Fibroblast of mammary gland (primary cell): ENCODE measurements at regions not wholly inside any gene's neighbourhood (a gene's known extent, or its start where the extent isn't known, plus 50 kb on each side); places are given as distances from the start of the nearest gene placed in this dataset.

Experiments
- DNase-seq: peaks from one replicate; pipeline ENCODE4 v3.0.0-alpha.2; 2010; ENCODE audit warnings: low read depth
- H3K4me3 ChIP-seq: 2 replicates; pipeline ENCODE4 v1.5.1; 2011; ENCODE audit warnings: low read depth, mild to moderate bottlenecking, low read length, moderate library complexity; ENCODE audit not compliant: control insufficient read depth
- TF ChIP-seq, protein P1 (sequence below): conservative IDR thresholded peaks from 2 replicates; pipeline ENCODE4 v1.5.1; 2011; ENCODE audit warnings: low read depth, low read length, inconsistent platforms; ENCODE audit not compliant: control insufficient read depth, insufficient read depth

GRCh38 chr2:88261725-88262124 is 91.6 kb downstream of the THNSL2 start:
- DNase-seq = no peak
- TF ChIP-seq, protein P1, sequence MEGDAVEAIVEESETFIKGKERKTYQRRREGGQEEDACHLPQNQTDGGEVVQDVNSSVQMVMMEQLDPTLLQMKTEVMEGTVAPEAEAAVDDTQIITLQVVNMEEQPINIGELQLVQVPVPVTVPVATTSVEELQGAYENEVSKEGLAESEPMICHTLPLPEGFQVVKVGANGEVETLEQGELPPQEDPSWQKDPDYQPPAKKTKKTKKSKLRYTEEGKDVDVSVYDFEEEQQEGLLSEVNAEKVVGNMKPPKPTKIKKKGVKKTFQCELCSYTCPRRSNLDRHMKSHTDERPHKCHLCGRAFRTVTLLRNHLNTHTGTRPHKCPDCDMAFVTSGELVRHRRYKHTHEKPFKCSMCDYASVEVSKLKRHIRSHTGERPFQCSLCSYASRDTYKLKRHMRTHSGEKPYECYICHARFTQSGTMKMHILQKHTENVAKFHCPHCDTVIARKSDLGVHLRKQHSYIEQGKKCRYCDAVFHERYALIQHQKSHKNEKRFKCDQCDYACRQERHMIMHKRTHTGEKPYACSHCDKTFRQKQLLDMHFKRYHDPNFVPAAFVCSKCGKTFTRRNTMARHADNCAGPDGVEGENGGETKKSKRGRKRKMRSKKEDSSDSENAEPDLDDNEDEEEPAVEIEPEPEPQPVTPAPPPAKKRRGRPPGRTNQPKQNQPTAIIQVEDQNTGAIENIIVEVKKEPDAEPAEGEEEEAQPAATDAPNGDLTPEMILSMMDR = no peak
- H3K4me3 ChIP-seq = no peak overlapping the region

- TF ChIP-seq, protein P1 = no peak
- H3K4me3 ChIP-seq = no peak overlapping the region
- no peak for DNase-seq
Observed at GRCh38 chr2:88258208-88258607, 88.1 kb downstream of the THNSL2 start.

DNA sequence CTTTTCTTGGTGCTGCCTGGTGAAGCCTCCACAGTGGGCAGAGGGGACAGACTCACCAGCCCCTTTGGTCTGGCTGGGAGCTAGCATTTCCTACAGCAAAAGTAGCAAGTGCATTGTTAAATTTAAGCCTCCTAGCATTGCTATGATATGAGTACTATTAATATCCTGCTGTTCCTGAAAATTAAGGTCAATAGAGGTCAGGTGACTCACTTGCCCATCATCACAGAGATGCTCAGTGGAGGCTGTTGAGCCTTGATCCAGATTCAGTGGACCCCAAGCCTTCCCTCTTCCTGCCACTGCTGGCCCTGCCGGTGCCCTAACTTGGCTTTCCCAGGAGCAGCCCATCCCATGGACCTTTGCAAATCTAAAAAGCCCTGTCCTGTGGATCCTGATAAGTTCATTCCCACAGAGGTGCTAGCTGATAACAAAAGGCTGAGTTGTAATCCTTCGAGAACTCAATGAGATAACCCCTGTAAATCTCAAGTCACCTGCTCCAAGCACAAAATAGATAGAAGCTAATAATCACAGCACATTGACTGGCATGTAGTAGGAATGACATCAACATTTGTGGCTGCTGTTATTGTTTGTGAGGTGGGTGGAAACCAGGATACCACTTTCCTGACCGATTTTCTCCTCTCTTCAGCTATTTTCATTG is 84.4 kb downstream of the THNSL2 start:
- TF ChIP-seq, protein P1 = no peak
- no peak for DNase-seq
- no peak overlapping the region for H3K4me3 ChIP-seq

- no peak for DNase-seq
- no peak overlapping the region for H3K4me3 ChIP-seq
- TF ChIP-seq, protein P1 = no peak
Observed at GRCh38 chr2:88253997-88254396, 83.9 kb downstream of the THNSL2 start.

DNA sequence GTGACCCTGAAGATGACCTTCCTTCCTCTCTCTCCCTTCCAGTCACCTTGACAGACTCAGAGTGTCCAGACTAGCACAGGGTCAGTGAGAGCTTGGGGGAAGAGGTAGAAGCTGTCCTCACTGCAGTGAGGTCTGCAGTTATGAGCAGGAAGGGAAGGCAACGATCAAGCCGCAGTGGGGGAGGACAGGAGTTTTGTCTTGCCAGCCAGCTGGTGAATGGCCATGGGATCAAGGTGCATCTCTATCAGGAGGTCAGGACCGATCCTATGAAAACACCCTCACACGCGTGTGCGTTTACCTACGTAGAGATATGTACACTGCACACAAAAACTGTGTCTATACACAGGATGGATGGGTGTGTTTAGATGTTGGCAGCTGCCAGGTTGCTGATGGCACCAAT is 83.2 kb downstream of the THNSL2 start:
- H3K4me3 ChIP-seq = no peak overlapping the region

DNA sequence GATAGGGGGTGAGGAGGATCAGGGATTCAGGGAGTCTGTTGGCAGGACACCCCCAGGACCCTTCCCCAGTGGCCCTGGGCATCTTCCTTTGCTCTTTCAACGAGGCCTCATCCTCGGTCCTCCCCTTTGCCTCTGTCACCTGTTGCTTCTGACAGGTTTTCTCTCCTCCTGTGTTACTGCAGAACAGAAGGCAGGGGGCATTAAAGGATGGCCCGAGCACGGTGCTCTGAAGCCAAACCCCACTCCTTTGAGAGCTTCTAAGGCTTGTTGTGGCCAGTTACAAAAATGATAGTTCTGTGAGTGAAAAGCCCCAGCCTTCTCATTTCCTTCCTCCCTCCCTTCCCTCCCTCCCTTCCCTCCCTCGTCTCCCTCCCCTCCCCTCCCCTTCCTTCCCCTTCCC is 82.5 kb downstream of the THNSL2 start:
- DNase-seq = no peak
- TF ChIP-seq, protein P1 = no peak
- H3K4me3 ChIP-seq = no peak overlapping the region

More for the DNA sequence above, 83.2 kb downstream of the THNSL2 start:
- no peak for DNase-seq
- TF ChIP-seq, protein P1 = no peak

DNA sequence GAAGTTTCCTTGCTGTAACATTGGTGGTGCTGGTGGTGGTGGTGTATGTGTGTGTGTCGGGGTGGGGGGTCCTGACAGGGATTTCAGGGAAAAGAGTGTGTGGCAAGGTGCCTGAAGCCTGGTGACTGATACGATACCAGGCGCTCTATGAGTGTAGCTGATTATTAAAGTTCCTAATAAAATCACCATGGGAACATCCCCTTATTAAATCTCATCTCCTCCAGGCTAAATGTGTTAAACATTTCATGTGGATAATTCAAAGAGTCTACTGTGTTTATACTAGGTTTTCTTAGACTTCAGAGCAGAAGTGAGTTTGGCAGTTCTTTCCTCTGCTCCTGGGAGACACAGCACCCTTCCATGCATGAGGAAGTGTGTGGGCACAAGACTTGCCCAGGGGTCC is 82.0 kb downstream of the THNSL2 start:
- TF ChIP-seq, protein P1 = no peak
- DNase-seq = no peak
- H3K4me3 ChIP-seq = no peak overlapping the region
